ENCODE measurements at regions not wholly inside any gene's neighbourhood (a gene's known extent, or its start where the extent isn't known, plus 50 kb on each side); places are given as distances from the start of the nearest gene placed in this dataset.

- 0 to 41% (median 6%) methylated on average over 2 to 5 of the region's 5 CpGs; no CpG with 5 or more reads in 1 of the 10 experiments for whole genome bisulfite sequencing, 10 experiments
- ATAC-seq (replicated peaks in 6 of 8), result peak in 5 of 8 experiments; percentile 32 to 74 (median 42)
- in situ Hi-C loops (cut with MboI; ENCODE audit: low pct_unique_long_range_greater_than_20kb in 2 of 9, low sequenced_read_pairs in 9 of 9, unreplicated experiment in 9 of 9), result loop anchor here in 2 of 9 experiments (25.0 kb wide), 1 partner anchor 1050 kb away; no protein-coding TSS in a partner anchor
- Histone ChIP-seq H3K4me1 (replicated peaks in 1 of 2) (no peaks in the 10 kb centered on the region), H3K27ac (no peak overlapping the region), H3K4me3 (no peak overlapping the region)
Measured at GRCh38 chr7:145036604-145037405, 201.0 kb upstream of the TPK1 start.

- in situ Hi-C loops (cut with MboI; ENCODE audit: low pct_unique_long_range_greater_than_20kb in 2 of 9, low sequenced_read_pairs in 9 of 9, unreplicated experiment in 9 of 9), result loop anchor here in 2 of 9 experiments (25.0 kb wide), 1 partner anchor 1056 kb away; no protein-coding TSS in a partner anchor
- WGBS, 10 experiments, result 5 to 95% (median 76%) methylated on average over 3 to 5 of the region's 5 CpGs; no CpG with 5 or more reads in 2 of the 10 experiments
- ATAC-seq (replicated peaks in 6 of 8), result no peak
Measured at GRCh38 chr7:145031162-145031561, 195.3 kb upstream of the TPK1 start.

GRCh38 chr7:145030754-145031153 lies 194.9 kb upstream of the TPK1 start:
- in situ Hi-C loops (cut with MboI; ENCODE audit: low pct_unique_long_range_greater_than_20kb in 2 of 9, low sequenced_read_pairs in 9 of 9, unreplicated experiment in 9 of 9), result loop anchor here in 2 of 9 experiments (25.0 kb wide), 1 partner anchor 1057 kb away; no protein-coding TSS in a partner anchor
- Histone ChIP-seq H3K4me1 (replicated peaks in 1 of 2) (no peaks in the 10 kb centered on the region), H3K27ac (no peak overlapping the region), H3K4me3 (no peak overlapping the region)
- 24 to 100% (median 75%) methylated on average over 1 to 5 of the region's 5 CpGs; no CpG with 5 or more reads in 4 of the 10 experiments for WGBS, 10 experiments
- no peak for ATAC-seq (replicated peaks in 6 of 8)

More at GRCh38 chr7:145031162-145031561, 195.3 kb upstream of the TPK1 start:
- Histone ChIP-seq H3K4me1 (replicated peaks in 1 of 2) (no peaks in the 10 kb centered on the region), H3K27ac (no peak overlapping the region), H3K4me3 (no peak overlapping the region)

- H3K4me1 ChIP-seq (replicated peaks in 1 of 2), result no peaks in the 10 kb centered on the region
- in situ Hi-C loops (cut with MboI; ENCODE audit: low pct_unique_long_range_greater_than_20kb in 2 of 9, low sequenced_read_pairs in 9 of 9, unreplicated experiment in 9 of 9), result no loop called here
- no peak for ATAC-seq (replicated peaks in 6 of 8)
- no peak overlapping the region for H3K27ac ChIP-seq
- H3K4me3 ChIP-seq, result no peak overlapping the region
- WGBS, 10 experiments, result 8 to 100% (median 82%) methylated on average over 1 to 3 of the region's 3 CpGs
Measured at GRCh38 chr7:145020454-145020853, 184.6 kb upstream of the TPK1 start.

GRCh38 chr7:145016068-145016467 lies 180.2 kb upstream of the TPK1 start:
- peak in 1 of 8 experiments; percentile 44 for ATAC-seq (replicated peaks in 6 of 8)
- H3K4me1 ChIP-seq (replicated peaks in 1 of 2), result no peaks in the 10 kb centered on the region
- WGBS, 10 experiments, result 0 to 83% (median 65%) methylated on average over 1 to 3 of the region's 3 CpGs; no CpG with 5 or more reads in 2 of the 10 experiments
- H3K4me3 ChIP-seq, result no peak overlapping the region
- H3K27ac ChIP-seq, result no peak overlapping the region
- in situ Hi-C loops (cut with MboI; ENCODE audit: low pct_unique_long_range_greater_than_20kb in 2 of 9, low sequenced_read_pairs in 9 of 9, unreplicated experiment in 9 of 9), result no loop called here

- Histone ChIP-seq H3K4me3 (no peak overlapping the region), H3K4me1 (replicated peaks in 1 of 2) (no peaks in the 10 kb centered on the region), H3K27ac (no peak overlapping the region)
- ATAC-seq (replicated peaks in 6 of 8), result no peak
- in situ Hi-C loops (cut with MboI; ENCODE audit: low pct_unique_long_range_greater_than_20kb in 2 of 9, low sequenced_read_pairs in 9 of 9, unreplicated experiment in 9 of 9), result no loop called here
- 0 to 95% (median 90%) methylated on average over 1 to 3 of the region's 3 CpGs; no CpG with 5 or more reads in 3 of the 10 experiments for WGBS, 10 experiments
Measured at GRCh38 chr7:145009876-145010275, 174.0 kb upstream of the TPK1 start.

GRCh38 chr7:145005601-145006000 lies 169.7 kb upstream of the TPK1 start:
- Histone ChIP-seq H3K4me3 (no peak overlapping the region), H3K27ac (no peak overlapping the region), H3K4me1 (replicated peaks in 1 of 2) (no peaks in the 10 kb centered on the region)
- 0 to 100% (median 64%) methylated on average over 1 to 2 of the region's 2 CpGs; no CpG with 5 or more reads in 4 of the 10 experiments for WGBS, 10 experiments
- in situ Hi-C loops (cut with MboI; ENCODE audit: low pct_unique_long_range_greater_than_20kb in 2 of 9, low sequenced_read_pairs in 9 of 9, unreplicated experiment in 9 of 9), result no loop called here
- no peak for ATAC-seq (replicated peaks in 6 of 8)

- no peak overlapping the region for H3K4me3 ChIP-seq
- no peak for ATAC-seq (replicated peaks in 6 of 8)
- no peaks in the 10 kb centered on the region for H3K4me1 ChIP-seq (replicated peaks in 1 of 2)
- no peak overlapping the region for H3K27ac ChIP-seq
- in situ Hi-C loops (cut with MboI; ENCODE audit: low pct_unique_long_range_greater_than_20kb in 2 of 9, low sequenced_read_pairs in 9 of 9, unreplicated experiment in 9 of 9), result no loop called here
Measured at GRCh38 chr7:144997512-144997911, 161.7 kb upstream of the TPK1 start.

GRCh38 chr7:144995495-144995894 lies 159.6 kb upstream of the TPK1 start:
- no peaks in the 10 kb centered on the region for H3K4me1 ChIP-seq (replicated peaks in 1 of 2)
- H3K4me3 ChIP-seq, result no peak overlapping the region
- ATAC-seq (replicated peaks in 6 of 8), result no peak
- in situ Hi-C loops (cut with MboI; ENCODE audit: low pct_unique_long_range_greater_than_20kb in 2 of 9, low sequenced_read_pairs in 9 of 9, unreplicated experiment in 9 of 9), result no loop called here
- 14 to 100% (median 50%) methylated on average over 1 to 2 of the region's 2 CpGs; no CpG with 5 or more reads in 1 of the 10 experiments for WGBS, 10 experiments
- no peak overlapping the region for H3K27ac ChIP-seq

GRCh38 chr7:144991041-144991440 lies 155.2 kb upstream of the TPK1 start:
- ATAC-seq (replicated peaks in 6 of 8), result no peak
- in situ Hi-C loops (cut with MboI; ENCODE audit: low pct_unique_long_range_greater_than_20kb in 2 of 9, low sequenced_read_pairs in 9 of 9, unreplicated experiment in 9 of 9), result no loop called here
- WGBS, 10 experiments, result 0 to 82% (median 23%) methylated on average over 1 to 2 of the region's 2 CpGs; no CpG with 5 or more reads in 2 of the 10 experiments
- Histone ChIP-seq H3K4me1 (replicated peaks in 1 of 2) (no peaks in the 10 kb centered on the region), H3K27ac (no peak overlapping the region), H3K4me3 (no peak overlapping the region)

GRCh38 chr7:144987686-144988085 lies 151.8 kb upstream of the TPK1 start:
- 0 to 100% (median 57%) methylated on average over 1 of the region's 1 CpG; no CpG with 5 or more reads in 2 of the 10 experiments for WGBS, 10 experiments
- in situ Hi-C loops (cut with MboI; ENCODE audit: low pct_unique_long_range_greater_than_20kb in 2 of 9, low sequenced_read_pairs in 9 of 9, unreplicated experiment in 9 of 9), result no loop called here
- Histone ChIP-seq H3K4me1 (replicated peaks in 1 of 2) (no peaks in the 10 kb centered on the region), H3K4me3 (no peak overlapping the region), H3K27ac (no peak overlapping the region)
- no peak for ATAC-seq (replicated peaks in 6 of 8)

- H3K4me3 ChIP-seq, result no peak overlapping the region
- in situ Hi-C loops (cut with MboI; ENCODE audit: low pct_unique_long_range_greater_than_20kb in 2 of 9, low sequenced_read_pairs in 9 of 9, unreplicated experiment in 9 of 9), result no loop called here
- ATAC-seq (replicated peaks in 6 of 8), result no peak
- no peaks in the 10 kb centered on the region for H3K4me1 ChIP-seq (replicated peaks in 1 of 2)
- H3K27ac ChIP-seq, result no peak overlapping the region
- WGBS, 10 experiments, result 0 to 43% (median 0%) methylated on average over 1 of the region's 1 CpG; no CpG with 5 or more reads in 1 of the 10 experiments
Measured at GRCh38 chr7:144982133-144982532, 146.3 kb upstream of the TPK1 start.

GRCh38 chr7:144975882-144976281 lies 140.0 kb upstream of the TPK1 start:
- no peak for ATAC-seq (replicated peaks in 6 of 8)
- Histone ChIP-seq H3K4me1 (replicated peaks in 1 of 2) (no peaks in the 10 kb centered on the region), H3K27ac (no peak overlapping the region), H3K4me3 (no peak overlapping the region)
- in situ Hi-C loops (cut with MboI; ENCODE audit: low pct_unique_long_range_greater_than_20kb in 2 of 9, low sequenced_read_pairs in 9 of 9, unreplicated experiment in 9 of 9), result no loop called here
- 13 to 91% (median 64%) methylated on average over 1 to 3 of the region's 4 CpGs; no CpG with 5 or more reads in 2 of the 10 experiments for WGBS, 10 experiments
